22Rv1 (cell line): ENCODE measurements at regions not wholly inside any gene's neighbourhood (a gene's known extent, or its start where the extent isn't known, plus 50 kb on each side); places are given as distances from the start of the nearest gene placed in this dataset.

Source experiments
- H3K27ac ChIP-seq: fragments of 450-650 bp; 2 replicates; pipeline ENCODE4 v1.5.1; 2017
- CTCF ChIP-seq: fragments of 450-650 bp; IDR thresholded peaks from 2 replicates; pipeline ENCODE4 v1.5.1; 2017; ENCODE audit warnings: mild to moderate bottlenecking
- ZFX ChIP-seq: fragments of 450-650 bp; IDR thresholded peaks from 2 replicates; pipeline ENCODE4 v1.6.1; 2017; ENCODE audit warnings: antibody characterized with exemption, borderline replicate concordance

- TF ChIP-seq ZFX (no peak), CTCF (no peak)
- no peak overlapping the region for H3K27ac ChIP-seq
Measured at GRCh38 chr7:46725838-46726237, 804.8 kb upstream of the IGFBP3 start.

GRCh38 chr7:46725136-46725535 is 804.1 kb upstream of the IGFBP3 start:
- H3K27ac ChIP-seq, result no peak overlapping the region
- TF ChIP-seq ZFX, result no peak
- no peak for TF ChIP-seq CTCF

- no peak for TF ChIP-seq ZFX
- TF ChIP-seq CTCF, result no peak
- no peak overlapping the region for H3K27ac ChIP-seq
Measured at GRCh38 chr7:46723742-46724141, 802.7 kb upstream of the IGFBP3 start.

GRCh38 chr7:46723003-46723402 is 801.9 kb upstream of the IGFBP3 start:
- TF ChIP-seq CTCF, result no peak
- TF ChIP-seq ZFX, result no peak

GRCh38 chr7:46720761-46721160 is 799.7 kb upstream of the IGFBP3 start:
- TF ChIP-seq ZFX (no peak), CTCF (no peak)
- no peak overlapping the region for H3K27ac ChIP-seq

More at GRCh38 chr7:46723003-46723402, 801.9 kb upstream of the IGFBP3 start:
- H3K27ac ChIP-seq, result no peak overlapping the region

- TF ChIP-seq ZFX (no peak), CTCF (no peak)
Measured at GRCh38 chr7:46719616-46720015, 798.5 kb upstream of the IGFBP3 start.

GRCh38 chr7:46716926-46717325 is 795.9 kb upstream of the IGFBP3 start:
- TF ChIP-seq ZFX (no peak), CTCF (no peak)
- H3K27ac ChIP-seq, result no peak overlapping the region

More at GRCh38 chr7:46719616-46720015, 798.5 kb upstream of the IGFBP3 start:
- no peak overlapping the region for H3K27ac ChIP-seq
